Jurkat, Clone E6-1 (cell line): ENCODE measurements at regions not wholly inside any gene's neighbourhood (a gene's known extent, or its start where the extent isn't known, plus 50 kb on each side); places are given as distances from the start of the nearest gene placed in this dataset.
"Not testable (repeated sequence)": the region's sequence is repeated elsewhere in the genome, so short reads cannot be mapped to it uniquely, and the experiment has no call there.

Experiments used
- DNase-seq: peaks from one replicate; pipeline ENCODE4 v3.0.0-alpha.2; 2011; ENCODE audit warnings: low read depth, low spot score
- H3K4me3 ChIP-seq: 2 replicates; pipeline ENCODE4 v1.5.1; 2011; ENCODE audit warnings: mild to moderate bottlenecking, low read length, control low read depth, moderate library complexity

GRCh38 chr12:131294716-131295115 is 341.0 kb downstream of the ADGRD1 start:
- H3K4me3 ChIP-seq, DNase-seq: not testable (repeated sequence)

DNA sequence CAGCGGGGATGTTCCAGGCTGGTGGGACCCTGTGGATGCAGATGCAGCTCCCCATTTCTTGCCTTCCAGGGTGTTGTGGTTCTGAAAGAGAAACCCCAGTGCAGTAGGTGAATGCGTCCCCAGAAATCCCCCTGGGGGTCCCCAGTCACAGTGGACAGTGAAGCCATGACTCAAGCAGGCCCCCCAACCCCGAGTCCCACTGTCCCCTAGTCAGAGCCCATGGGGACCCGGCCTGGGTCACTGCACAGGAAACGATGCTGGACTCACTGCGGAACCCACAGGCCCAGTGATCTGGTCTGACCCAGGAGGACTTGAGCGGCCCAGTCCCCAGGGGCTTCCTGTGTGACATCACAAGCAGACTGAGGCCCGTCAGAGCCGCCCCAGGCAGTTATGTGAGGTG is 341.4 kb downstream of the ADGRD1 start:
- DNase-seq, H3K4me3 ChIP-seq: not testable (repeated sequence)

GRCh38 chr12:131295559-131295958 is 341.9 kb downstream of the ADGRD1 start:
- not testable (repeated sequence) for DNase-seq, H3K4me3 ChIP-seq

DNA sequence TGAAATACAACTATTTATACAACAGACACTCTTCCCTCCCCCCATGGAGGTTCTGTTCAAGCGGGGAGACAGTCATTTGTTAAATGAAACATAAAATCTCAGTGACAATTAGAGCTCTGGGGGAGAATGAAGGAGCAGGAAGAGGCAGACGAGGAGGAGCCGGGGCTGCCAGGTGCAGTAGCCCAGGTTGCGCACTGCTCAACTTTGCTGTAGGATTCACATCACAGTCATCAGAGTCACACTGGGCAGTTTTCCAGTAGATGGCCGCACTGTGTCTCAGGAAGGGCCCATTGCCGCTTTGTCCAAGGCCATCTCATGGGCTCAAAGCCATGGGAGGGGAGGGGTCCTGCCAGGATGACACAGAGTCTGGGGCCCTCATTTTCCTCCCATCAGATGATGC is 342.4 kb downstream of the ADGRD1 start:
- H3K4me3 ChIP-seq, DNase-seq: not testable (repeated sequence)

DNA sequence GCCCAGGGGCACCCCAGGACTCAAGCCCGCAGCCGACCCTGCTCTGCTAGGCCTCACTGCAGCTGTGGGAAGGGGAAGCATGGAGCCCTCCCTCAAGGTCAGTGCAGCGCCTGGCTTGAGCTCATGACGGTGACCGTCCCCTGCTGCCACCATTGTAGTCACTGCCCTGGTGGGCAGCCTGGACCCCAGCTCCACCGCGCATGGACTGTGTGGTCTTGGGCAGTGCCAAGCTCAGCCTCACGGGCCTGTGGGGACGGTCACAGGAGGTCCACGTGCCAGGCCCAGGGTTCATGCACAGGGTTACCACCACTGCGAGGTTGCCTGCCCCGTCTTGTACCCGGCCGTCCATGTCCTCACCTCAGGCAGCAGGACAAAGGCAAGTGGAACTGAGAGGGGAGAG is 342.9 kb downstream of the ADGRD1 start:
- not testable (repeated sequence) for DNase-seq, H3K4me3 ChIP-seq

DNA sequence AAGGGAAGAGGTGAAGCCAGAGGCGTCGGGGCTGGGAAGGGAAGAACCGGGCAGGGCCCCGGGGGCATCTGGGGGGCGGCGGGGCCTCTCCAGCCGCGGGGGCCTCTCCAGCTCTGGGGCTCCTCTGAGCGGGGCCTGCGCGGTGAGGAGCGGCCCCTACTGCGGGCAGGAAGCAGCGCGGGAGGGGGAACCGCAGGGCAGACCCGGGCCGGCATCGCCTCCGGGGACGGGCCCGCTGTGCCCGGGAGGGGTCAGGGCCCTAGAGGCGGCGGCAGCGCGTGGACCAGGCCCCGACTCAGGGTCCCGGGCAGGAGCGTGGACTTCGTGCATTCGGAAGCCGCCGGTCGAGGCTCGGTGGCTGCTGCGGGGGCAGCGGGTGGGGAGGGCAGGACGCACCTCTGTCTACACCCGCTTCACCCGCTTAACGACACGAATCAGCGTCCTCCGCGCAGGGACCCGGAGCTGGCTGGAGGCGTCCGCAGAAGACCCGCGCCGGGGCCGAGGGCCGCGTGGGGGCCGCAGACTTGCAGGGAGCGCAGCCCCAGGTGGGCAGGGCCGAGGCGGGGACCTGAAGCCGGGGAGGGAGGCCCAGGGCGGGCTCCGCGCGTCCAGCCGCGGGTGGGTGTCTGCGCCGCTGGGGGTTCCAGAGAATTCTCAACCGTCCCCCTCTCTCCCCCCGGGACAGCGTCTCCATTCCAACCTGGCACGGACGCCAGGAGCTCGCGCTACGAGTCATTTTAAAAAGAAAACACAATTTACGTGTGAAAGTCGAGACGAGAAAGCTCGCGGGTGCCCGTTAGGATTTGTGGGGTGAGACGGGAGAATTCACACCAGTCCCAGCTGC is 345.0 kb downstream of the ADGRD1 start:
- not testable (repeated sequence) for DNase-seq, H3K4me3 ChIP-seq

- DNase-seq, H3K4me3 ChIP-seq: not testable (repeated sequence)
Observed at GRCh38 chr12:131299370-131299701, 345.6 kb downstream of the ADGRD1 start.

DNA sequence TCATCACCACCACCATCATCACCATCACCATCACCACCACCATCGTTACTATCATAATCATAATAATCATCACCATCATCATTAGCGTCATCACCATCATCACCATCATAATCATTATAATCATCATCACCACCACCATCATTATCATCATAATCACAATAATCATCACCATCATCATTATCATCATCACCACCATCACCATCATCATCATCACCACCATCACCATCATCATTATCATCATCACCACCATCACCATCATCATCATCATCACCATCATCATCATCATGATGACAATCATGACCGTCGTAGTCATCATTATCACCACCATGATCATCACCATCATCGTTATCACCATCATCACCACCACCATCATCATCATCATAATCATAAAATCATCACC is 349.9 kb downstream of the ADGRD1 start:
- DNase-seq, H3K4me3 ChIP-seq: not testable (repeated sequence)

GRCh38 chr12:131304642-131305041 is 350.9 kb downstream of the ADGRD1 start:
- DNase-seq = not testable (repeated sequence)

DNA sequence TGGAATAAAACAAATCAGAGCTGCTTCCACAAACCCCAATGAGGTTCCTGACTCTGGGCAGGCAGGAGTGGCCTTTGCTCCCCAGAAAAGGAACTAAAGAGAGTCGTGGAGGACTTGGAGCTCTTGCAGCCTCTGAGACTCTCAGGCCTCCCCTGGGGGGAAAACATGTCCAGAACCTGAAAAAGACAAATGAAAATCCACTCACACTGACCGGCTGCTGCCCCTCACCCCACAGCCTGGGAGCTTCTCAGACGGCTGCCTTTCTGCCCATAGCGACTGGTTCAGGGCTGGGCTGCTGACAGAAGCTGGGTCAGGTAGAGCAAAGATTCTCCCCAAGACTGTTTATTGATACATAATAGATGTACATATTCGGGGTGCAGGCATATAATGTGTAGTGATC is 356.0 kb downstream of the ADGRD1 start:
- DNase-seq = no peak
- no peak overlapping the region for H3K4me3 ChIP-seq

More at GRCh38 chr12:131304642-131305041, 350.9 kb downstream of the ADGRD1 start:
- not testable (repeated sequence) for H3K4me3 ChIP-seq

GRCh38 chr12:131310227-131310969 is 356.7 kb downstream of the ADGRD1 start:
- not testable (repeated sequence) for DNase-seq, H3K4me3 ChIP-seq

DNA sequence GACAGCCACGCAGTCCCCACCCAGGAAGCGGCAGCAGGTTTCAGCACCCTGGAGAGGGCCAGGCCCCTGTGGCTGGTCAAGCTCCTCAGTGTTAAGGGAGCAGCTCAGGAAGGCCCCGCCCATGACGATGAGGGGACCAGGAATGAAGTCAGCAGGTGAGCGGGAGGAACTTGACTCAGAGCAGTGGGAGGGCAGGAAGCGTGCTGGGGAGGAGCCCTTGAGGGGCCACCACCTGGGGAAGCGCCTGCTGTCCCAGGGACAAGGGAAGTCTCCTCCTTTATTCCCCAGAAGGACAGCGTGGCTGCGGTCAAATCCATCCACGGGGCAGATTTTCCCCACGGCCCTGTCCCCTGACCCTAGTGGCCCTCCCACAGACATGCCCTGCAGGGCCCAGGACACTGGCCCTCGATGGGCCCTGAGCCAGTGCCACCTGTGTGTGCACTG is 357.6 kb downstream of the ADGRD1 start:
- not testable (repeated sequence) for DNase-seq, H3K4me3 ChIP-seq

DNA sequence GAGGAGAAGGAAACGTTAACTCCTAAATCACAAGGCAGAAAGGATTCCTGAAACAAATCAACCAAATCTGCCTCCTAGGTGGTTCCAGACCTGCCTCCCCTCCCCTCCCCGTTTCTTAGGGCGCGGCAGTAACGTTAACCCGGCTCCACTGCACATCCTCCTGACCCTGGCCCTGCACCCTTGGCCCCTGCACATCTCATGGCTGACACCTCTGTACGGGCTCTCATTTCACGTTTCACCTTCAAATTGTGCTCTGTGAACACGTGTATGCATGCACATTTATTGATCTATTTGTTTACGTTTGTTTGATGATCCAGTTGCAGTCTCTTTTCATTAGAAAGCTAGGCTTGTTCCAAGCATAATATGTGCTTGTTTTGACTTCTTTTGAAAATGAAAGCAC is 358.1 kb downstream of the ADGRD1 start:
- no peak for DNase-seq
- H3K4me3 ChIP-seq = no peak overlapping the region

- DNase-seq, H3K4me3 ChIP-seq: not testable (repeated sequence)
Observed at GRCh38 chr12:131312382-131312781, 358.7 kb downstream of the ADGRD1 start.

DNA sequence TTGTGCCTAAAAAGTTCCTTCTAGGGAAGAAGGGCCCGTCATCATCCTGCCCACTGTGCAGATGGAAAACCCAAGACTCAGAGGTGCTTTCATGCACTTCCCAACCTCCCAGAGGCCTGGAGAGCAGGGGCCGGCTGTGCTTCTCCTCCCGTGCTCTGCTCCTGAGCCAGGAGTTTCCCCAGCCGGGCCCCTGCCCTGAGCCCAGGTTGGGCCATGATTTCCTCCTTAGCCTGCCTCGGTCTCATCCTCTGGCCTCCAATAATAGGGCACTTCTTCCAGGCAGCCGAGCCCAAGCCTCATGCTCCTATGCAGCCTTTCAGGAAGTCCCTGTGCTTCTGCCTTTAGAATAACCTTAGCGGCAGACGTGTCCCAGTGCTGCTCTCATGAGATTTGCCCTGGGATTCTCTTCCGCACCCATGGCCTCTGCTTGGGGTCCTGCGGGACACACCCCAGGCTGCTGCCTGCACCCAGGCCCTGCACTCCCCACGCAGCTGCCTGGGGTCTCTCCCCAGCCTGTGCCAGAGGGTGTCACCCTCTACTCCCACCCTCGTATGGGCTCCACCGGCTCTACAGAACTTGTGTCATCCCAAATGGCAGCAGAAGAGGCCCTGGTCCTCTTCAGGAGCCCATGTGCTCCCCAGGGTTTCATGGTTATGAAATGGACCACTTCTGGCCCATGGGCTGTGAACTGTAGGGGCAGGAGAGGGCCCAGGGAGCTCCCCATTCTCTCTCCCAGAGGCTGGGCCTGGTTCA is 359.3 kb downstream of the ADGRD1 start:
- H3K4me3 ChIP-seq = no peak overlapping the region
- DNase-seq = no peak

- no peak overlapping the region for H3K4me3 ChIP-seq
- DNase-seq = no peak
Observed at GRCh38 chr12:131313635-131314034, 359.9 kb downstream of the ADGRD1 start.

- H3K4me3 ChIP-seq = no peak overlapping the region
- DNase-seq = no peak
Observed at GRCh38 chr12:131314524-131315090, 360.9 kb downstream of the ADGRD1 start.

DNA sequence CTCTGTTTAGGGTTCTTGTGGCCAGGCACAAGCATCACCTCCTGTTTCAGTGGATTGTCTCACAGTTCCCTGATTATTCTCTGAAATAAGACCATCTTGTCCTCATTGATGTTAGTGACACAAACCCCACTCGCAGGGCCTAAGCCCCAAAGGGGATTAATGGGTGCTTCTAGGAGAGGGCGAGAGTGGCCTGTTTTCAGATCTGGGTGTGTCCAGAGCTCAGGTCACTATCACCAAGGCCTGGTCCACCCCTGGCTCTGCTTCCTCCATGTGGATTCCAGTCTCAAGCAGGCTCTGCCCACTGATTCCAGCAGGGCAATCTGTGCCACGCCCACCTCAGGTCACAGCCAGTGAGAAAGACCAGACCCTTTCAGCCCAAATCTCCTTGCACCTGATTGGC is 361.9 kb downstream of the ADGRD1 start:
- H3K4me3 ChIP-seq = no peak overlapping the region
- DNase-seq = no peak

DNA sequence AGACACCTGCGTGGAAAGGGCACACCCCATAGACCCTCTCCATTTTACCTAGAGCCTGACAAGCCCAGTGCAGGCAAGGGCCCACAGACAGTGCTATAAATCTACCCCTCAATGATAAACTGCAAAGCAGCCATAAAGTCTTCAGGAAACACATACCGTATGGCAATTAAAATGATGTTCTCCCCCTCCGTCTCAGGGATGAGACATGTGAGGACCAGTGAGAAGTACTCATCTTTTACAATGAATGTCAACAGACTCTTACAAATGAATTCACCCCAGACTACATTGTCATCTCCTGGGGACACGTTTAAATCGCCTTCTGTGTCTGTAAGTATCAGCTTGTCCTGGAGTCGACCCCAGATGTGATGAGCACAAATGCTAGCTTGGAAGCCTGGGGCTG is 362.7 kb downstream of the ADGRD1 start:
- H3K4me3 ChIP-seq = no peak overlapping the region
- DNase-seq = no peak
